ENCODE measurements at regions not wholly inside any gene's neighbourhood (a gene's known extent, or its start where the extent isn't known, plus 50 kb on each side); places are given as distances from the start of the nearest gene placed in this dataset.

DNA sequence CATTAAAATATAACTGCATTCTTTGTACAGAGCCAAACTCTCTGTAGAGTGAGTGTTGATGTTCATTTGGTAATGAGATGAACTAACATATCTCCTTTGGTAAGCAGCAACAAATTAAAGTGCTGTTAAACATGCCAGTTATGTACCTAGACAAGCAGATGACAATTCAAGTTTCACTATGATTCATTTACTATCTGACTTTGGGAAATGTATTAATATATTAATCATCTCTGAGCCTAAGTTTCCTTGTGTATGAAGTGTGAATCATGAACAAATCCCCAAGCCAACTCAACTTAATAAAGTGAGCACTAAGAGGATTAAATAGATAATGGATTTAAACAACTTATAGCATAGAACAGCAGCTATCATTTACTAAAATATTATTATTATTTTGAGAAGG, 1044.2 kb downstream of the GLUD2 start:
- DNase-seq, result no peak
- no peaks in the 10 kb centered on the region for H3K27me3 Mint-ChIP-seq (ENCODE audit: low read depth in 3 of 3)
- H3K36me3 ChIP-seq (replicated peaks in 1 of 2; ENCODE audit: control insufficient read depth in 1 of 2, insufficient read depth in 2 of 2, low read length in 2 of 2), result no peaks in the 10 kb centered on the region
- peaks cover 7 to 13% of the 10 kb centered on the region in 2 donors for H3K9me3 ChIP-seq (replicated peaks in 1 of 2; ENCODE audit: control insufficient read depth in 1 of 2, insufficient read depth in 1 of 2, low read length in 2 of 2)
- H3K4me3 ChIP-seq (replicated peaks in 1 of 3; ENCODE audit: low read depth in 2 of 3, low read length in 3 of 3), result no peak overlapping the region
- no peaks in the 10 kb centered on the region for H3K79me2 ChIP-seq (ENCODE audit: insufficient read depth, low read length)
- no peak overlapping the region for H2AFZ ChIP-seq (ENCODE audit: insufficient read depth, low read depth, low read length, poor library complexity, severe bottlenecking)
- no peaks in the 10 kb centered on the region for H4K20me1 ChIP-seq (ENCODE audit: insufficient read depth, low read length)
- no peak overlapping the region for H3K9ac ChIP-seq (ENCODE audit: insufficient read depth, low read length, poor library complexity, severe bottlenecking)
- no peak overlapping the region for H3K27ac Mint-ChIP-seq
- no peaks in the 10 kb centered on the region for H3K27me3 ChIP-seq (ENCODE audit: control insufficient read depth in 2 of 2, insufficient read depth in 2 of 2, low read length in 2 of 2)
- H3K4me2 ChIP-seq (replicated peaks; ENCODE audit: extremely low read depth, low read length, poor library complexity, severe bottlenecking), result no peak overlapping the region
- H3K4me1 ChIP-seq (ENCODE audit: control insufficient read depth in 1 of 2, insufficient read depth in 2 of 2, low read length in 2 of 2), result no peaks in the 10 kb centered on the region
- H3K9me3 Mint-ChIP-seq, result peaks cover 0 to 9% (median 2%) of the 10 kb centered on the region in 7 donors
- H3K4me1 Mint-ChIP-seq, result no peaks in the 10 kb centered on the region
- no peak overlapping the region for H3K4me3 Mint-ChIP-seq
- no peak overlapping the region for H3K27ac ChIP-seq (ENCODE audit: low read depth in 1 of 2, low read length in 2 of 2)
- H3K36me3 Mint-ChIP-seq, result no peaks in the 10 kb centered on the region
- intact Hi-C loops (cut with micrococcal nuclease), result no loop called here
- TF ChIP-seq, protein P1, sequence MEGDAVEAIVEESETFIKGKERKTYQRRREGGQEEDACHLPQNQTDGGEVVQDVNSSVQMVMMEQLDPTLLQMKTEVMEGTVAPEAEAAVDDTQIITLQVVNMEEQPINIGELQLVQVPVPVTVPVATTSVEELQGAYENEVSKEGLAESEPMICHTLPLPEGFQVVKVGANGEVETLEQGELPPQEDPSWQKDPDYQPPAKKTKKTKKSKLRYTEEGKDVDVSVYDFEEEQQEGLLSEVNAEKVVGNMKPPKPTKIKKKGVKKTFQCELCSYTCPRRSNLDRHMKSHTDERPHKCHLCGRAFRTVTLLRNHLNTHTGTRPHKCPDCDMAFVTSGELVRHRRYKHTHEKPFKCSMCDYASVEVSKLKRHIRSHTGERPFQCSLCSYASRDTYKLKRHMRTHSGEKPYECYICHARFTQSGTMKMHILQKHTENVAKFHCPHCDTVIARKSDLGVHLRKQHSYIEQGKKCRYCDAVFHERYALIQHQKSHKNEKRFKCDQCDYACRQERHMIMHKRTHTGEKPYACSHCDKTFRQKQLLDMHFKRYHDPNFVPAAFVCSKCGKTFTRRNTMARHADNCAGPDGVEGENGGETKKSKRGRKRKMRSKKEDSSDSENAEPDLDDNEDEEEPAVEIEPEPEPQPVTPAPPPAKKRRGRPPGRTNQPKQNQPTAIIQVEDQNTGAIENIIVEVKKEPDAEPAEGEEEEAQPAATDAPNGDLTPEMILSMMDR (IDR thresholded peaks at IDR 0.05), result no peak

DNA sequence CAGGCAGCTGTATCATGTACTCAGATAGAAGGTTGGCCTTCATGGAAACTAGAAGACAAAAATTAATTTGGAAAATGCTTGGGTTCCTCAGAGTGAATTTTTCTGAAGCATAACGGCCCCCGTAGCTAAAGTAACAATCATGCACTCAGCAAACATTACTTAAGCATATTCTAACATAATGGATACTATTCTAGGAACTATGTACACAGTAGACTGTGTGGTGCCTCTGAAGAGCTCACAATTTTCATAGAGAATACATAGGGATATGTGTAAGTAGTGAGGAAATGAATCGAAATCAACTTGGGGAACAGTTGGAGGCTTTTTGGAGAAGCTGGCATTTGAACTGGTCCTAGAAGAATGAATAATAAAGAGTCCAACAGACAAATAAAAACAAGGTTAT, 1045.0 kb downstream of the GLUD2 start:
- no peaks in the 10 kb centered on the region for H3K79me2 ChIP-seq (ENCODE audit: insufficient read depth, low read length)
- no peaks in the 10 kb centered on the region for H3K36me3 ChIP-seq (replicated peaks in 1 of 2; ENCODE audit: control insufficient read depth in 1 of 2, insufficient read depth in 2 of 2, low read length in 2 of 2)
- Mint-ChIP-seq H3K27ac (no peak overlapping the region), H3K27me3 (ENCODE audit: low read depth in 3 of 3) (no peaks in the 10 kb centered on the region), H3K36me3 (no peaks in the 10 kb centered on the region), H3K4me3 (no peak overlapping the region), H3K9me3 (peaks cover 0 to 9% (median 2%) of the 10 kb centered on the region in 7 donors), H3K4me1 (no peaks in the 10 kb centered on the region)
- no peak for DNase-seq
- intact Hi-C loops (cut with micrococcal nuclease), result no loop called here
- H3K9me3 ChIP-seq (replicated peaks in 1 of 2; ENCODE audit: control insufficient read depth in 1 of 2, insufficient read depth in 1 of 2, low read length in 2 of 2), result peaks cover 7 to 13% of the 10 kb centered on the region in 2 donors
- H3K4me1 ChIP-seq (ENCODE audit: control insufficient read depth in 1 of 2, insufficient read depth in 2 of 2, low read length in 2 of 2), result no peaks in the 10 kb centered on the region
- no peaks in the 10 kb centered on the region for H4K20me1 ChIP-seq (ENCODE audit: insufficient read depth, low read length)
- no peak overlapping the region for H2AFZ ChIP-seq (ENCODE audit: insufficient read depth, low read depth, low read length, poor library complexity, severe bottlenecking)
- H3K9ac ChIP-seq (ENCODE audit: insufficient read depth, low read length, poor library complexity, severe bottlenecking), result no peak overlapping the region
- TF ChIP-seq, protein P1 (IDR thresholded peaks at IDR 0.05), result no peak
- H3K4me3 ChIP-seq (replicated peaks in 1 of 3; ENCODE audit: low read depth in 2 of 3, low read length in 3 of 3), result no peak overlapping the region
- H3K4me2 ChIP-seq (replicated peaks; ENCODE audit: extremely low read depth, low read length, poor library complexity, severe bottlenecking), result no peak overlapping the region
- no peak overlapping the region for H3K27ac ChIP-seq (ENCODE audit: low read depth in 1 of 2, low read length in 2 of 2)
- no CpG with 5 or more reads among the region's 3 CpGs for WGBS (ENCODE audit: insufficient coverage)
- H3K27me3 ChIP-seq (ENCODE audit: control insufficient read depth in 2 of 2, insufficient read depth in 2 of 2, low read length in 2 of 2), result no peaks in the 10 kb centered on the region

Data from CD14-positive monocyte (primary cell).